ENCODE measurements at regions not wholly inside any gene's neighbourhood (a gene's known extent, or its start where the extent isn't known, plus 50 kb on each side); places are given as distances from the start of the nearest gene placed in this dataset.
"Not testable (repeated sequence)": the region's sequence is repeated elsewhere in the genome, so short reads cannot be mapped to it uniquely, and the experiment has no call there.

GRCh38 chr5:103891151-103891550 lies 328.6 kb upstream of the NUDT12 start:
- H3K36me3 ChIP-seq: no peaks in the 10 kb centered on the region
- no peaks in the 10 kb centered on the region for H3K9me3 ChIP-seq
- no peak overlapping the region for H3K27ac ChIP-seq
- H4K20me1 ChIP-seq: no peaks in the 10 kb centered on the region
- H3K4me3 ChIP-seq: no peak overlapping the region
- H3K4me1 ChIP-seq: no peaks in the 10 kb centered on the region
- no peak overlapping the region for H3K9ac ChIP-seq
- H3K4me2 ChIP-seq: no peak overlapping the region
- H3K27me3 ChIP-seq: no peaks in the 10 kb centered on the region
- TF ChIP-seq Cebpa-rat (IDR thresholded peaks at IDR 0.05): no peak

GRCh38 chr5:103890313-103890712 lies 327.7 kb upstream of the NUDT12 start:
- Histone ChIP-seq H3K27ac (no peak overlapping the region), H3K9ac (no peak overlapping the region), H3K4me2 (no peak overlapping the region), H3K4me1 (no peaks in the 10 kb centered on the region), H3K9me3 (no peaks in the 10 kb centered on the region), H4K20me1 (no peaks in the 10 kb centered on the region), H3K4me3 (no peak overlapping the region), H3K36me3 (no peaks in the 10 kb centered on the region), H3K27me3 (no peaks in the 10 kb centered on the region)
- TF ChIP-seq Cebpa-rat (IDR thresholded peaks at IDR 0.05): no peak

- no peaks in the 10 kb centered on the region for H3K4me1 ChIP-seq
- TF ChIP-seq Cebpa-rat (IDR thresholded peaks at IDR 0.05): no peak
- no peak overlapping the region for H3K9ac ChIP-seq
- no peak overlapping the region for H3K4me2 ChIP-seq
- H3K36me3 ChIP-seq: no peaks in the 10 kb centered on the region
- no peaks in the 10 kb centered on the region for H4K20me1 ChIP-seq
- H3K4me3 ChIP-seq: no peak overlapping the region
- no peak overlapping the region for H3K27ac ChIP-seq
- no peaks in the 10 kb centered on the region for H3K27me3 ChIP-seq
- no peaks in the 10 kb centered on the region for H3K9me3 ChIP-seq
Measured at GRCh38 chr5:103889500-103890209, 327.1 kb upstream of the NUDT12 start.

DNA sequence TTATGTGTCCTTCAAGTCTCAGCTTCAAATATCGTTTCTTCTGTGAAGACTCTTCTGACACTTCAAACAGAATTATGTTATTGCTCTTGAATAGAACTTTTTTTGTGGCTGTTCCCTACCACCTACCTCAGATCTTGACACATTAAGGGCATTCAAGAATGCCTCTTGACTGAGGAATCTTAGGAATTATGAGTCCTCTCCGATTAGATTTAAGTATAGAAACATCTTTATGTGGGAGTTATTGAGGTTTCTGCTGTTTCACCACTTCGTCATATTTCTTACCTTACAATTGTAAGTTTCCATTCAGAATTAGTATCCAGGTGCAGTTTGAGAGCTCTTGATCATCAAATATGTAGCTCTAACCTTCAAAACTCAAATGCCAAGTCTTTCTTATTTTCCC lies 324.2 kb upstream of the NUDT12 start:
- no peaks in the 10 kb centered on the region for H3K4me1 ChIP-seq
- H4K20me1 ChIP-seq: no peaks in the 10 kb centered on the region
- H3K9ac ChIP-seq: no peak overlapping the region
- H3K4me3 ChIP-seq: no peak overlapping the region
- no peaks in the 10 kb centered on the region for H3K9me3 ChIP-seq
- no peak overlapping the region for H3K4me2 ChIP-seq
- no peaks in the 10 kb centered on the region for H3K27me3 ChIP-seq
- no peak for TF ChIP-seq Cebpa-rat (IDR thresholded peaks at IDR 0.05)
- H3K36me3 ChIP-seq: no peaks in the 10 kb centered on the region
- H3K27ac ChIP-seq: no peak overlapping the region

GRCh38 chr5:103883143-103883542 lies 320.6 kb upstream of the NUDT12 start:
- Histone ChIP-seq H3K27me3 (no peaks in the 10 kb centered on the region), H3K9ac (no peak overlapping the region), H4K20me1 (no peaks in the 10 kb centered on the region), H3K9me3 (no peaks in the 10 kb centered on the region), H3K4me3 (no peak overlapping the region), H3K4me1 (no peaks in the 10 kb centered on the region), H3K36me3 (no peaks in the 10 kb centered on the region), H3K4me2 (no peak overlapping the region), H3K27ac (no peak overlapping the region)
- TF ChIP-seq Cebpa-rat (IDR thresholded peaks at IDR 0.05): no peak

DNA sequence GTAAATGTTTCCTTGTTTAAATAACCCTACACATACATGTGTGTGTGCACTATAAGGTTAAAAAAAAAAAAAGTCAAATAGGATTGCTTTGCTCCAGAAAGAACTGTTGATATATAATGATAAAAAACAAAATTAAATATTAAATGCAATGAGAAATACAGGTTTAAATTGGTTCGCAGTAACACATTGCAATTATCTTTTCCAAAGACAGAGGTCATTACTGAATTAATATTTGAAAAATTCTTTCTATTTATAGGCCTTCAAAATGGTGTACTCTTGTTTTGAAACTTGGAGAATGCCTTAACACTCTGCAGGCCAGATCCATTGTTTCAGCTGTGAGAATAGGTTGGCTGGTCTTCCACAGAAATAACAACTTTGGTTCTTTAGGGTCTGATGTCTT lies 319.0 kb upstream of the NUDT12 start:
- H4K20me1 ChIP-seq: no peaks in the 10 kb centered on the region
- H3K36me3 ChIP-seq: no peaks in the 10 kb centered on the region
- no peak for TF ChIP-seq Cebpa-rat (IDR thresholded peaks at IDR 0.05)
- no peak overlapping the region for H3K27ac ChIP-seq
- H3K9ac ChIP-seq: no peak overlapping the region
- no peak overlapping the region for H3K4me3 ChIP-seq
- no peaks in the 10 kb centered on the region for H3K27me3 ChIP-seq
- H3K9me3 ChIP-seq: no peaks in the 10 kb centered on the region
- no peaks in the 10 kb centered on the region for H3K4me1 ChIP-seq
- no peak overlapping the region for H3K4me2 ChIP-seq

- no peak overlapping the region for H3K4me3 ChIP-seq
- no peak overlapping the region for H3K9ac ChIP-seq
- no peaks in the 10 kb centered on the region for H3K36me3 ChIP-seq
- H3K4me1 ChIP-seq: no peaks in the 10 kb centered on the region
- H3K9me3 ChIP-seq: no peaks in the 10 kb centered on the region
- no peak overlapping the region for H3K4me2 ChIP-seq
- H4K20me1 ChIP-seq: no peaks in the 10 kb centered on the region
- H3K27ac ChIP-seq: no peak overlapping the region
- no peaks in the 10 kb centered on the region for H3K27me3 ChIP-seq
- no peak for TF ChIP-seq Cebpa-rat (IDR thresholded peaks at IDR 0.05)
Measured at GRCh38 chr5:103867857-103868598, 305.4 kb upstream of the NUDT12 start.

- Histone ChIP-seq H3K27me3 (no peaks in the 10 kb centered on the region), H3K4me1 (no peaks in the 10 kb centered on the region), H3K9me3 (no peaks in the 10 kb centered on the region), H3K4me3 (no peak overlapping the region), H4K20me1 (no peaks in the 10 kb centered on the region), H3K36me3 (no peaks in the 10 kb centered on the region), H3K9ac (no peak overlapping the region), H3K4me2 (no peak overlapping the region), H3K27ac (no peak overlapping the region)
- TF ChIP-seq Cebpa-rat (IDR thresholded peaks at IDR 0.05): no peak
Measured at GRCh38 chr5:103866169-103866568, 303.6 kb upstream of the NUDT12 start.

DNA sequence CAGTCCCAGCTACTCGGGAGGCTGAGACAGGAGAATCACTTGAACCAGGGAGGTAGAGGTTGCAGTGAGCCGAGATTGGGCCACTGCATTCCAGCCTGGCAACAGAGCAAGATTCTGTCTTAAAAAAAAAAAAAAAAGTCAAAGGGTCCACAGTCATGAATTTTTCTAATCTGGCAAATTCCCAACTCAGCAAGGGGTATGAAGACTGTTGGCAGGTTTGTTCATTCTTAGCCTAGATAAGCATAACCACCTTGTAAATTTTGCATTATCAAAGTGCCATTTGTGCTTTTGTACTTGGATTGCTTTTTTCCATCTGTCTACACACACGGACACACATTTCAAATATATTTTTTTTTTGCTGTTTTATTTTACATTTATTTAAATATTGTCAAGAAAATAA lies 299.8 kb upstream of the NUDT12 start:
- no peaks in the 10 kb centered on the region for H3K27me3 ChIP-seq
- no peaks in the 10 kb centered on the region for H3K4me1 ChIP-seq
- no peak overlapping the region for H3K4me3 ChIP-seq
- no peak overlapping the region for H3K9ac ChIP-seq
- no peaks in the 10 kb centered on the region for H3K9me3 ChIP-seq
- H4K20me1 ChIP-seq: no peaks in the 10 kb centered on the region
- no peak overlapping the region for H3K4me2 ChIP-seq
- TF ChIP-seq Cebpa-rat (IDR thresholded peaks at IDR 0.05): no peak
- H3K27ac ChIP-seq: no peak overlapping the region
- H3K36me3 ChIP-seq: no peaks in the 10 kb centered on the region

DNA sequence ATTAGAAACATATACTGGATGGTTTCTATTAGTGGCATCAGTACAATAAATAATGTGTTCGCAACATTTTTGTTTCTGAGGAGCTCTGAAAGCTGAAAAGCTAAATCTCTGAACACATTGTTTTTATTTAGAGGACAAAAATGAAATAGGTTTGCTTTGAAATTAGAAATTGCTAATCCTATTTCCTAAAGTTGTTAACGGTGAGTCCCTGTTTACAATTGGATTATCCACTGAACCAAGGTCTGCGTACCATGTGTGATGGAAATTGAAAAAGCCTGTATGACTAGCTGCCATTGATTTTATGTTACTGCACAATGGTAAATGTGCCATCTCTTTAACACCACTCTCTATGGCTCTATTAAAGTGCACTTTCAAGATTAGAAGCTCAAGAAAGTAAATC lies 297.7 kb upstream of the NUDT12 start:
- Histone ChIP-seq H3K9ac (no peak overlapping the region), H3K4me2 (no peak overlapping the region), H3K4me3 (no peak overlapping the region), H4K20me1 (no peaks in the 10 kb centered on the region), H3K4me1 (no peaks in the 10 kb centered on the region), H3K27ac (no peak overlapping the region), H3K27me3 (no peaks in the 10 kb centered on the region), H3K9me3 (no peaks in the 10 kb centered on the region), H3K36me3 (no peaks in the 10 kb centered on the region)
- TF ChIP-seq Cebpa-rat (IDR thresholded peaks at IDR 0.05): no peak

GRCh38 chr5:103858367-103858766 lies 295.8 kb upstream of the NUDT12 start:
- H3K27me3 ChIP-seq, H3K36me3 ChIP-seq, H3K4me1 ChIP-seq: not testable (repeated sequence)

More at GRCh38 chr5:103858367-103858766, 295.8 kb upstream of the NUDT12 start:
- not testable (repeated sequence) for H3K9ac ChIP-seq, H3K4me2 ChIP-seq, H4K20me1 ChIP-seq, H3K9me3 ChIP-seq, H3K4me3 ChIP-seq, H3K27ac ChIP-seq
